ENCODE measurements at regions not wholly inside any gene's neighbourhood (a gene's known extent, or its start where the extent isn't known, plus 50 kb on each side); places are given as distances from the start of the nearest gene placed in this dataset.

- TF ChIP-seq CTCF (IDR thresholded peaks at IDR 0.05), result no peak
- intact Hi-C loops (cut with DNase I), result no loop called here
- no peaks in the 10 kb centered on the region for H3K4me1 ChIP-seq
- DNase-seq (ENCODE audit: low spot score in 2 of 2), result no peak
- H3K4me3 ChIP-seq, result no peak overlapping the region
- H3K27ac ChIP-seq, result no peak overlapping the region
- H3K9me3 ChIP-seq, result no peaks in the 10 kb centered on the region
- H3K27me3 ChIP-seq, result no peaks in the 10 kb centered on the region
- H3K36me3 ChIP-seq, result no peaks in the 10 kb centered on the region
Measured at GRCh38 chr4:187714957-187715356, 280.6 kb upstream of the ZFP42 start.

DNA sequence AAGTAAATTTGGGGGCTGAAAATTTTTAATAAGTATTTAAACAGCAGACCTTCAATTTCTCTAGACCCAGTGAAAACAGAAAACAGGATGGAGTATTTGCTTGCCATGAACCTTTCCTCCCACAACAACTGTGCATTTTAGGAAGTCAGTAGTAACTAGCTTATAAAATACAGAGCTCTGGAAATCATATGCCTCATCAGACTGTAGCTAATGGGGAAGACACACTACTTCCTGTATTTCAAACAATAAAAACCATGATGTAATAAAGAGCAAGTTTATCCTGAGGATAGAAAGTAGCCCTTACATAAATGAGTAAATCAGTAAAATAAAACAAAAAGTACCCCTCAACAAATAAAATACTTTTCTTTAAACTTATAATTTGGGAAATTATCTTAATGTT is 280.1 kb upstream of the ZFP42 start:
- Histone ChIP-seq H3K27me3 (no peaks in the 10 kb centered on the region), H3K4me3 (no peak overlapping the region), H3K36me3 (no peaks in the 10 kb centered on the region), H3K27ac (no peak overlapping the region), H3K4me1 (no peaks in the 10 kb centered on the region), H3K9me3 (no peaks in the 10 kb centered on the region)
- TF ChIP-seq CTCF (IDR thresholded peaks at IDR 0.05), result no peak
- no peak for DNase-seq (ENCODE audit: low spot score in 2 of 2)
- intact Hi-C loops (cut with DNase I), result no loop called here

- no peaks in the 10 kb centered on the region for H3K27me3 ChIP-seq
- no peaks in the 10 kb centered on the region for H3K4me1 ChIP-seq
- H3K4me3 ChIP-seq, result no peak overlapping the region
- DNase-seq (ENCODE audit: low spot score in 2 of 2), result no peak
- H3K36me3 ChIP-seq, result no peaks in the 10 kb centered on the region
- intact Hi-C loops (cut with DNase I), result no loop called here
- no peaks in the 10 kb centered on the region for H3K9me3 ChIP-seq
- no peak for TF ChIP-seq CTCF (IDR thresholded peaks at IDR 0.05)
- H3K27ac ChIP-seq, result no peak overlapping the region
Measured at GRCh38 chr4:187724456-187724855, 271.1 kb upstream of the ZFP42 start.

GRCh38 chr4:187726485-187726884 is 269.1 kb upstream of the ZFP42 start:
- intact Hi-C loops (cut with DNase I), result no loop called here
- DNase-seq (ENCODE audit: low spot score in 2 of 2), result no peak
- H3K9me3 ChIP-seq, result no peaks in the 10 kb centered on the region
- no peak overlapping the region for H3K4me3 ChIP-seq
- no peak overlapping the region for H3K27ac ChIP-seq
- no peaks in the 10 kb centered on the region for H3K27me3 ChIP-seq
- H3K36me3 ChIP-seq, result no peaks in the 10 kb centered on the region
- no peaks in the 10 kb centered on the region for H3K4me1 ChIP-seq
- no peak for TF ChIP-seq CTCF (IDR thresholded peaks at IDR 0.05)

GRCh38 chr4:187732524-187732923 is 263.0 kb upstream of the ZFP42 start:
- Histone ChIP-seq H3K27ac (no peak overlapping the region), H3K36me3 (no peaks in the 10 kb centered on the region), H3K27me3 (no peaks in the 10 kb centered on the region), H3K4me1 (no peaks in the 10 kb centered on the region), H3K9me3 (no peaks in the 10 kb centered on the region), H3K4me3 (no peak overlapping the region)
- DNase-seq (ENCODE audit: low spot score in 2 of 2), result no peak
- intact Hi-C loops (cut with DNase I), result no loop called here
- TF ChIP-seq CTCF (IDR thresholded peaks at IDR 0.05), result no peak

DNA sequence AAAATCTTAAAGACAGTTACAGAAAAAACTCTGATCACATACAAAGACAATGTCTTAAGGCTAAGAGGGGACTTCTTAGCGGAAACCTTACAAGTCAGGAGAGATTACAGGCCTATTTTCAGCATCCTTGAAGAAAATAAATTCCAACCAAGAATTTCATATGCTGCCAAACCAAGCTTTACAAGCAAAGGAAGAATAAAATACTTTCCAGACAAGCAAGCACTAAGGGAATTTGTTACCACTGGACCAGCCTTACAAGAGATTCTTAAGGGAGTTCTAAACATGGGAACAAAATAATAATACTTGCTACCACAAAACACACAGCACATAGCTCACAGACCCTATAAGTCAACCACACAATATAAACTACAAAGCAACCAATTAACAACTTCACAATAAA is 255.8 kb upstream of the ZFP42 start:
- TF ChIP-seq CTCF (IDR thresholded peaks at IDR 0.05), result no peak
- no peak for DNase-seq (ENCODE audit: low spot score in 2 of 2)

More for the DNA sequence above, 255.8 kb upstream of the ZFP42 start:
- no peaks in the 10 kb centered on the region for H3K4me1 ChIP-seq
- no peaks in the 10 kb centered on the region for H3K27me3 ChIP-seq
- no peak overlapping the region for H3K27ac ChIP-seq
- H3K4me3 ChIP-seq, result no peak overlapping the region
- H3K9me3 ChIP-seq, result peaks cover 0 to 33% of the 10 kb centered on the region in 2 donors
- intact Hi-C loops (cut with DNase I), result no loop called here
- no peaks in the 10 kb centered on the region for H3K36me3 ChIP-seq

All from ascending aorta (tissue), 2 donors.